GM10248 (cell line): ENCODE measurements at regions not wholly inside any gene's neighbourhood (a gene's known extent, or its start where the extent isn't known, plus 50 kb on each side); places are given as distances from the start of the nearest gene placed in this dataset.

ENCODE experiments used
- CTCF ChIA-PET: fragments of 300-600 bp; sonication (Branson Sonifier 250); formaldehyde crosslinking; extraction: SDS; loops from one replicate; lab custom pipeline; 2021; ENCODE audit warnings: antibody characterized with exemption; lab: Yijun Ruan, JAX
- POLR2A ChIA-PET: fragments of 350-650 bp; sonication (Branson Sonifier 250); formaldehyde crosslinking; extraction: SDS; loops from one replicate; lab custom pipeline; 2020; ENCODE audit warnings: antibody characterized with exemption; lab: Yijun Ruan, JAX
- DNase-seq: peaks from one replicate; pipeline ENCODE4 v3.0.0; 2012; ENCODE audit errors: extremely low spot score
- CTCF ChIP-seq: IDR thresholded peaks from 2 replicates; pipeline ENCODE4 v1.5.1; 2012; ENCODE audit warnings: mild to moderate bottlenecking, low read depth; ENCODE audit errors: extremely low read depth, missing control alignments, control extremely low read depth

- DNase-seq = no peak
- ChIA-PET CTCF (interaction anchor here (1.2 kb wide), 1 partner anchor 14 kb away, joined by 3 read pairs; no protein-coding TSS in a partner anchor), POLR2A (no interaction called here)
- TF ChIP-seq CTCF = no peak
Observed at GRCh38 chr11:43123443-43123842, 188.4 kb upstream of the API5 start.

- ChIA-PET CTCF (interaction anchor here (1.2 kb wide), 1 partner anchor 15 kb away, joined by 3 read pairs; no protein-coding TSS in a partner anchor), POLR2A (no interaction called here)
- no peak for TF ChIP-seq CTCF
- no peak for DNase-seq
Observed at GRCh38 chr11:43124272-43124935, 187.4 kb upstream of the API5 start.

- ChIA-PET CTCF (interaction anchor here (1.4 to 1.8 kb wide), 2 partner anchors 13 to 154 kb away, joined by 4 to 5 read pairs; no protein-coding TSS in a partner anchor), POLR2A (no interaction called here)
- DNase-seq = no peak
- no peak for TF ChIP-seq CTCF
Observed at GRCh38 chr11:43129329-43129728, 182.5 kb upstream of the API5 start.

GRCh38 chr11:43130616-43131015 is 181.2 kb upstream of the API5 start:
- CTCF ChIA-PET = interaction anchor here (0.7 to 1.8 kb wide), 4 partner anchors 14 to 363 kb away, joined by 3 to 5 read pairs (median 4); no protein-coding TSS in a partner anchor
- POLR2A ChIA-PET = no interaction called here
- no peak for TF ChIP-seq CTCF
- no peak for DNase-seq

- TF ChIP-seq CTCF = no peak
- DNase-seq = no peak
- CTCF ChIA-PET = no interaction called here
- POLR2A ChIA-PET = no interaction called here
Observed at GRCh38 chr11:43135966-43136534, 175.7 kb upstream of the API5 start.

GRCh38 chr11:43138621-43139140 is 173.1 kb upstream of the API5 start:
- ChIA-PET CTCF (interaction anchor here (0.8 to 1.1 kb wide), 2 partner anchors 13 to 39 kb away, joined by 3 read pairs; no protein-coding TSS in a partner anchor), POLR2A (interaction anchor here (0.6 kb wide), 1 partner anchor 1784 kb away, joined by 3 read pairs; no protein-coding TSS in a partner anchor)
- no peak for TF ChIP-seq CTCF
- no peak for DNase-seq
